Non-pigmented ciliary epithelial cell (primary cell): ENCODE measurements at regions not wholly inside any gene's neighbourhood (a gene's known extent, or its start where the extent isn't known, plus 50 kb on each side); places are given as distances from the start of the nearest gene placed in this dataset.
A peak's percentile ranks its signal among the peaks of the same experiment; 100 is the strongest.
"Not testable (repeated sequence)": the region's sequence is repeated elsewhere in the genome, so short reads cannot be mapped to it uniquely, and the experiment has no call there.

ENCODE experiments used
- DNase-seq: peaks from one replicate; pipeline ENCODE4 v3.0.0-alpha.2; 2010; ENCODE audit warnings: low read depth

GRCh38 chr6:154632119-154632518 is 101.1 kb upstream of the SCAF8 start:
- no peak for DNase-seq

- no peak for DNase-seq
These were observed 95.8 kb upstream of the SCAF8 start for GRCh38 chr6:154637392-154637791.

GRCh38 chr6:154638369-154638768 is 94.8 kb upstream of the SCAF8 start:
- DNase-seq: peak; percentile 46

GRCh38 chr6:154639196-154639595 is 94.0 kb upstream of the SCAF8 start:
- not testable (repeated sequence) for DNase-seq

GRCh38 chr6:154648188-154648887 is 84.9 kb upstream of the SCAF8 start:
- DNase-seq: no peak

GRCh38 chr6:154648888-154649205 is 84.4 kb upstream of the SCAF8 start:
- no peak for DNase-seq

- no peak for DNase-seq
These were observed 83.5 kb upstream of the SCAF8 start for GRCh38 chr6:154649721-154650120.

GRCh38 chr6:154650351-154650750 is 82.9 kb upstream of the SCAF8 start:
- no peak for DNase-seq

GRCh38 chr6:154651656-154652055 is 81.6 kb upstream of the SCAF8 start:
- DNase-seq: no peak

- no peak for DNase-seq
These were observed 79.8 kb upstream of the SCAF8 start for GRCh38 chr6:154653385-154653784.

- peak; percentile 86 for DNase-seq
These were observed 79.4 kb upstream of the SCAF8 start for GRCh38 chr6:154653853-154654252.

- no peak for DNase-seq
These were observed 76.6 kb upstream of the SCAF8 start for GRCh38 chr6:154656660-154657059.

GRCh38 chr6:154661768-154662167 is 71.4 kb upstream of the SCAF8 start:
- DNase-seq: no peak

- DNase-seq: no peak
These were observed 68.9 kb upstream of the SCAF8 start for GRCh38 chr6:154664287-154664686.

- no peak for DNase-seq
These were observed 65.1 kb upstream of the SCAF8 start for GRCh38 chr6:154668156-154668555.

- no peak for DNase-seq
These were observed 61.1 kb upstream of the SCAF8 start for GRCh38 chr6:154672086-154672485.

- no peak for DNase-seq
These were observed 59.3 kb upstream of the SCAF8 start for GRCh38 chr6:154673919-154674318.

- DNase-seq: peak; percentile 94
These were observed 57.6 kb upstream of the SCAF8 start for GRCh38 chr6:154675602-154676088.

- DNase-seq: no peak
These were observed 50.5 kb upstream of the SCAF8 start for GRCh38 chr6:154682633-154683125.
